Smooth muscle cell (in vitro differentiated cells): ENCODE measurements at regions not wholly inside any gene's neighbourhood (a gene's known extent, or its start where the extent isn't known, plus 50 kb on each side); places are given as distances from the start of the nearest gene placed in this dataset.

Source experiments
- DNase-seq: peaks from one replicate; lab custom pipeline; 2025; ENCODE audit not compliant: unreplicated experiment; lab: John Stamatoyannopoulos, UW
- H2AFZ ChIP-seq: fragments of 200-600 bp; sonication (generic); 2 replicates; pipeline ENCODE4 v1.6.0; 2016; ENCODE audit warnings: antibody characterized with exemption, low read depth, mild to moderate bottlenecking
- H3F3A ChIP-seq: fragments of 200-600 bp; sonication (generic); 2 replicates; pipeline ENCODE4 v1.6.0; 2017; ENCODE audit warnings: antibody characterized with exemption, low read depth
- H3K27ac ChIP-seq: fragments of 200-600 bp; sonication (generic); 2 replicates; pipeline ENCODE4 v1.5.1; 2016; ENCODE audit warnings: low read depth, mild to moderate bottlenecking
- H3K27me3 ChIP-seq: fragments of 200-600 bp; sonication (generic); 2 replicates; pipeline ENCODE4 v1.6.1; 2016; ENCODE audit warnings: low read depth, mild to moderate bottlenecking
- H3K36me3 ChIP-seq: fragments of 200-600 bp; sonication (generic); 2 replicates; pipeline ENCODE4 v1.5.1; 2016; ENCODE audit warnings: low read depth
- H3K4me1 ChIP-seq: fragments of 200-600 bp; sonication (generic); 2 replicates; pipeline ENCODE4 v1.5.1; 2016; ENCODE audit warnings: low read depth
- H3K4me2 ChIP-seq: fragments of 200-600 bp; sonication (generic); 2 replicates; pipeline ENCODE4 v1.6.0; 2016; ENCODE audit warnings: mild to moderate bottlenecking
- H3K4me3 ChIP-seq: fragments of 200-600 bp; sonication (generic); 2 replicates; pipeline ENCODE4 v1.5.1; 2016; ENCODE audit warnings: mild to moderate bottlenecking
- H3K79me2 ChIP-seq: fragments of 200-600 bp; sonication (generic); 2 replicates; pipeline ENCODE4 v1.6.0; 2016; ENCODE audit warnings: low read depth, mild to moderate bottlenecking
- H3K9ac ChIP-seq: fragments of 200-600 bp; sonication (generic); 2 replicates; pipeline ENCODE4 v1.6.0; 2016; ENCODE audit warnings: low read depth
- H3K9me3 ChIP-seq: fragments of 200-600 bp; sonication (generic); replicated peaks from 2 replicates; pipeline ENCODE4 v1.5.1; 2016; ENCODE audit warnings: low read depth
- H4K20me1 ChIP-seq: fragments of 200-600 bp; sonication (generic); 2 replicates; pipeline ENCODE4 v1.6.0; 2016; ENCODE audit warnings: low read depth
- CTCF ChIP-seq: fragments of 200-600 bp; sonication (generic); IDR thresholded peaks from 2 replicates; pipeline ENCODE4 v1.5.1; 2017; ENCODE audit warnings: borderline replicate concordance, mild to moderate bottlenecking, antibody characterized with exemption; ENCODE audit not compliant: insufficient read depth, poor library complexity, severe bottlenecking
- WGBS: methylation state at CpG from one replicate; pipeline ENCODE4 v1.1.7; 2016; ENCODE audit warnings: low lambda C conversion rate; 5-methylcytosine and 5-hydroxymethylcytosine counted together

DNA sequence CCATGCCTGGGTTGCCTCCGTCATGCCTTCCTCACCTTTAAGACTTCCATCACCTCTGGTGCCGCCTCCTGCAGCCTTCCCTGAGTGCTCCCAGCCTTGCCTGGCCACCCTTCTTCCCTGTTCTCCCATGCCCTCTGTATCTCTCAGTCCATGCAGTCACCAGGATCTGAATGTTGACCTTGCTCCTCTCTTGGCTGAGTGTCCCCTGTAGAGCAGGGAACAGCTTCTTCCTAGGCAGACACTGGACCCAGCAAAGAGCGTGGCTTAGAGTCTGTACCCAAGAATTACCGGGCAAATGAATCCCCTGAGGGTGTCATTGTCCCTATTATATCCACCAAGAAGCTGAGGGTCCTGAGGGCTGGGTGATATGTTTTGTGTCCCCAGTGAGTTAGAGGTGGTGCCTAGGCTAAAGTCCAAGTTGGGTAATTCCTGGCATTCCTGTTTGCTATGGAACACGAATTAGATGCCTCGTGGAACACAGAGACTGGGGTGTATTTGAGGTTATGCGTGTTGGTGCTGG lies 505.6 kb downstream of the RPS24 start:
- Histone ChIP-seq H3K4me2 (no peak overlapping the region), H3K79me2 (no peaks in the 10 kb centered on the region), H3F3A (peaks cover 6% of the 10 kb centered on the region), H3K4me1 (peaks cover 10% of the 10 kb centered on the region), H3K9me3 (no peaks in the 10 kb centered on the region), H3K36me3 (no peaks in the 10 kb centered on the region), H3K27me3 (no peaks in the 10 kb centered on the region), H3K27ac (no peak overlapping the region), H4K20me1 (no peaks in the 10 kb centered on the region), H3K4me3 (no peak overlapping the region), H3K9ac (no peak overlapping the region), H2AFZ (no peak overlapping the region)
- WGBS = 88% methylated on average over 7 of the region's 7 CpGs
- no peak for TF ChIP-seq CTCF
- no peak for DNase-seq

DNA sequence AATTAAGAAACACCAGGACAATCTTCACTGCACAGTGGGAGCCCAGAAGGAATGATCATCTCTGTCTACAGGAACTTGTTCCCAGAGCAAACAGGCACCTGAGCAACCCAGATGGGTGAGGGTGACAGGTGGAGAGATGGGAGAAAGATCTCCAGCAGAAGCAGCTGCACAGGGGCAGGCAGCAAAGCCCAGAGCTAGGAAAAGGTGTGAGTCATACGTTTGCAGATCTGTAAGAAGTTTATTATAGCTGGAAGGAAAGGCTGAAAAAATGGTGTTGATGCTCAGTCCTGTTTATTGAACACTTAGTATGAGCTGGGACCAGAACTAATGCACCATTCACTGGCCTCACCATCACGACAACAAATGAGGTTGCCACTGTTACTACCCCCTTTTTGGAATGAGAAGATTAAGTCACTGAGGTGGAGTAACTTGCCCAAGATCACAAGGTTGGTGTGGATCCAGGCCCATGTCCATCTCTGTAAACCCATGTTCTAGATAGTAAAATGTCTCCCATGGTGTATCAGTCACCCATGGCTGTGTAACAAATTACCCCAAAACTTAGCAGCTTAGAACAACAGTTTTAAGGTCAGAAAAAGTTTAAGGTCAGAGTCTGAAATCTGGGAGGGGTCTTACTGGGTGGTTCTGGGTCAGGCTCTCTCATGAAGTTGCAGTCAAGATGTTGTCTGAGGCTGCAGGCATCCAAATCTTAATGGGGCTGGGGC lies 506.9 kb downstream of the RPS24 start:
- no peak overlapping the region for H3K4me3 ChIP-seq
- H3K27me3 ChIP-seq = no peaks in the 10 kb centered on the region
- no peak overlapping the region for H3K4me2 ChIP-seq
- H3F3A ChIP-seq = peaks cover 6% of the 10 kb centered on the region
- no peak overlapping the region for H3K27ac ChIP-seq
- peaks cover 10% of the 10 kb centered on the region for H3K4me1 ChIP-seq
- no peak overlapping the region for H2AFZ ChIP-seq
- DNase-seq = no peak
- WGBS = 47% methylated on average over 2 of the region's 2 CpGs
- H3K9ac ChIP-seq = no peak overlapping the region
- H3K36me3 ChIP-seq = no peaks in the 10 kb centered on the region
- no peak for TF ChIP-seq CTCF
- no peaks in the 10 kb centered on the region for H3K9me3 ChIP-seq
- no peaks in the 10 kb centered on the region for H3K79me2 ChIP-seq
- no peaks in the 10 kb centered on the region for H4K20me1 ChIP-seq

DNA sequence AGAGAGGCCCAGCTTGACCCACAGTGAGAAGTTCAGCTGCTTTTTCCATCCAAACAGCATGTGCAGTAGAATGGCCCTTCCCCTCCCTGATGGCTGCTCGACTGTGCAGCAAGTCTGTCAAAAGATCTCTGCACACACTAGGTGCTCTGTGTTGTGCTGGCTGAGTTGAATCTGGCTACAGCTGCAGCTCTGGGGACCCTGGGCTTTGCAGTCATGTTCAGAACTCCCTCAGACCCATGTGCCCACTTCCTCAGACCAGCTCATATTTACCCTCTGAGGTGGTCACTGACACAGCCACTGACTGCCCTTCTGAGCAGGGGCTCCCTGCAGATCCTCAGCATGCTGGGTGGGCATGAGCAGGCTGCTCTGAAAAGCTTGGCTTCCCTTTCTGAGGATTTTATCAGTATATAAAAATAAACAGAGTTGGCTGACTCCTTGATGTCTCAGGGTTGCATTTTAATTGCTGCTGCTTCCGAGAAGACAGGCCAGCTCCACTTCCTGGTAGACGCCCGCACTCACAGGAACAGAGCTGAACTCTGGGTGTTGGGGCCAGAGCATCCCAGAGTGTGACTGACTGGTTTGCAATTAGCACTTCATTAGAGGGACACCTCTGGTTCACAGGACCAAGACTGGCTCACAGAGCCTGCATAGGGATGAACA lies 507.9 kb downstream of the RPS24 start:
- no peak overlapping the region for H3K9ac ChIP-seq
- no peaks in the 10 kb centered on the region for H4K20me1 ChIP-seq
- H3K4me1 ChIP-seq = peaks cover 10% of the 10 kb centered on the region
- no peaks in the 10 kb centered on the region for H3K79me2 ChIP-seq
- H3K4me2 ChIP-seq = peak overlapping the region; percentile 65
- H2AFZ ChIP-seq = peak overlapping the region; percentile 7
- DNase-seq = no peak
- no peak overlapping the region for H3K4me3 ChIP-seq
- peak overlapping the region; percentile 79 for H3K27ac ChIP-seq
- 27% methylated on average over 4 of the region's 4 CpGs for WGBS
- no peaks in the 10 kb centered on the region for H3K27me3 ChIP-seq
- H3K9me3 ChIP-seq = no peaks in the 10 kb centered on the region
- no peaks in the 10 kb centered on the region for H3K36me3 ChIP-seq
- H3F3A ChIP-seq = peaks cover 6% of the 10 kb centered on the region
- no peak for TF ChIP-seq CTCF
